SK-N-SH (cell line): ENCODE measurements at regions not wholly inside any gene's neighbourhood (a gene's known extent, or its start where the extent isn't known, plus 50 kb on each side); places are given as distances from the start of the nearest gene placed in this dataset.
"Not testable (repeated sequence)": the region's sequence is repeated elsewhere in the genome, so short reads cannot be mapped to it uniquely, and the experiment has no call there.

Source experiments
- CTCF ChIA-PET: fragments of 300-600, 350-600 bp; formaldehyde crosslinking; extraction: SDS; loops from one replicate; lab custom pipeline; 2021; lab: Yijun Ruan, JAX
- POLR2A ChIA-PET: fragments of 350-600 bp; sonication (Branson Sonifier 250); formaldehyde crosslinking; extraction: SDS; loops from one replicate; lab custom pipeline; 2020; ENCODE audit warnings: antibody characterized with exemption, inconsistent platforms; lab: Yijun Ruan, JAX
- DNase-seq: peaks from one replicate; pipeline ENCODE4 v3.0.0; 2012
- H2AFZ ChIP-seq: fragments of 200-600 bp; sonication (generic); 2 replicates; pipeline ENCODE4 v1.8.1; 2016; ENCODE audit warnings: antibody characterized with exemption, mild to moderate bottlenecking, low read depth
- H3F3A ChIP-seq: fragments of 200-600 bp; sonication (generic); replicated peaks from 2 replicates; pipeline ENCODE3; 2016; ENCODE audit warnings: antibody characterized with exemption, mild to moderate bottlenecking; ENCODE audit not compliant: insufficient read depth
- H3K27ac ChIP-seq, 2 experiments: fragments of 200-500 bp in 1 of 2; fragments of 200-600 bp in 1 of 2; sonication (Bioruptor generic) in 1 of 2; sonication (generic), shearing (Covaris generic) in 1 of 2; 2 replicates each; pipeline versions ENCODE4 v1.5.1 to v1.6.1; 2014 to 2016; ENCODE audit warnings: low read depth in 2 of 2, inconsistent platforms in 1 of 2, low read length in 1 of 2, mild to moderate bottlenecking in 1 of 2, mixed read lengths in 1 of 2
- H3K27me3 ChIP-seq: fragments of 200-600 bp; sonication (generic), shearing (Covaris generic); 2 replicates; pipeline ENCODE4 v1.6.1; 2016; ENCODE audit warnings: mixed run types; ENCODE audit not compliant: insufficient read depth
- H3K36me3 ChIP-seq, 2 experiments: fragments of 200-500 bp in 1 of 2; fragments of 200-600 bp in 1 of 2; sonication (Bioruptor generic) in 1 of 2; sonication (generic) in 1 of 2; replicated peaks in 1 of 2; 2 replicates each; pipeline versions ENCODE3 to v1.5.1; 2014 to 2016; ENCODE audit warnings: low read length in 1 of 2, mild to moderate bottlenecking in 1 of 2; ENCODE audit not compliant: insufficient read depth in 2 of 2, control insufficient read depth in 1 of 2
- H3K4me1 ChIP-seq, 2 experiments: fragments of 200-500 bp in 1 of 2; fragments of 200-600 bp in 1 of 2; sonication (Bioruptor generic) in 1 of 2; sonication (generic), shearing (Covaris generic) in 1 of 2; 2 replicates each; pipeline versions ENCODE4 v1.5.1 to v1.6.1; 2014 to 2016; ENCODE audit warnings: low read depth in 1 of 2, low read length in 1 of 2, mixed run types in 1 of 2; ENCODE audit not compliant: insufficient read depth in 2 of 2, control insufficient read depth in 1 of 2
- H3K4me2 ChIP-seq: fragments of 200-600 bp; sonication (generic), shearing (Covaris generic); 2 replicates; pipeline ENCODE4 v1.6.1; 2017; ENCODE audit warnings: mixed run types
- H3K4me3 ChIP-seq, 2 experiments: fragments of 200-500 bp in 1 of 2; fragments of 200-600 bp in 1 of 2; sonication (Bioruptor generic) in 1 of 2; sonication (generic), shearing (Covaris generic) in 1 of 2; 2 replicates each; pipeline versions ENCODE4 v1.5.1 to v1.8.1; 2014 to 2016; ENCODE audit warnings: low read depth in 2 of 2, inconsistent platforms in 1 of 2, low read length in 1 of 2, mild to moderate bottlenecking in 1 of 2, mixed read lengths in 1 of 2, moderate library complexity in 1 of 2
- H3K79me2 ChIP-seq: fragments of 200-600 bp; sonication (generic); 2 replicates; pipeline ENCODE4 v1.8.1; 2017; ENCODE audit warnings: mild to moderate bottlenecking; ENCODE audit not compliant: insufficient read depth
- H3K9ac ChIP-seq: fragments of 200-600 bp; sonication (generic); 2 replicates; pipeline ENCODE4 v1.6.1; 2017; ENCODE audit warnings: mixed run types
- H3K9me2 ChIP-seq: fragments of 200-600 bp; sonication (generic); 2 replicates; pipeline ENCODE4 v1.6.1; 2017; ENCODE audit warnings: mixed run types
- H3K9me3 ChIP-seq: fragments of 200-600 bp; sonication (generic); 2 replicates; pipeline ENCODE4 v1.6.1; 2017; ENCODE audit warnings: mixed run types, mild to moderate bottlenecking, moderate library complexity
- H4K20me1 ChIP-seq: fragments of 200-600 bp; sonication (generic); 2 replicates; pipeline ENCODE4 v1.6.1; 2017; ENCODE audit warnings: mild to moderate bottlenecking, mixed run types; ENCODE audit not compliant: insufficient read depth
- EP300 ChIP-seq, 2 experiments: IDR thresholded peaks; 2 replicates each; pipeline versions ENCODE4 v1.4.0 to v1.6.1; 2012; ENCODE audit warnings: borderline replicate concordance in 1 of 2, low read depth in 1 of 2, low read length in 1 of 2
- GATA2 ChIP-seq: sonication (generic); formaldehyde crosslinking; IDR thresholded peaks from 2 replicates; pipeline ENCODE4 v1.5.0; 2020; ENCODE audit warnings: mild to moderate bottlenecking, missing genetic modification reagents
- JUND ChIP-seq: IDR thresholded peaks from 2 replicates; pipeline ENCODE4 v1.4.0; 2012
- RAD21 ChIP-seq: IDR thresholded peaks from 2 replicates; pipeline ENCODE4 v1.6.1; 2012; ENCODE audit warnings: mild to moderate bottlenecking, low read length
- REST ChIP-seq: IDR thresholded peaks from 2 replicates; pipeline ENCODE4 v1.6.1; 2012; ENCODE audit warnings: mild to moderate bottlenecking, low read depth, low read length, moderate library complexity
- RXRA ChIP-seq: IDR thresholded peaks from 2 replicates; pipeline ENCODE4 v1.4.0; 2012; ENCODE audit warnings: low read depth, mild to moderate bottlenecking, borderline replicate concordance
- TEAD4 ChIP-seq: IDR thresholded peaks from 2 replicates; pipeline ENCODE4 v1.4.0; 2012; ENCODE audit warnings: mild to moderate bottlenecking, borderline replicate concordance; ENCODE audit not compliant: insufficient read depth
- WGBS: methylation state at CpG from one replicate; pipeline ENCODE4 v1.1.6; 2017; ENCODE audit warnings: low lambda C conversion rate; 5-methylcytosine and 5-hydroxymethylcytosine counted together

GRCh38 chr1:121525355-121525754 lies 340.6 kb downstream of the SRGAP2C start (continued):
- TF ChIP-seq REST (no peak), EP300 (IDR thresholded peaks at IDR 0.05; ENCODE audit: borderline replicate concordance in 1 of 2, low read depth in 1 of 2, low read length in 1 of 2) (no peak), TEAD4 (no peak), RXRA (no peak), JUND (no peak), RAD21 (no peak), GATA2 (no peak)

GRCh38 chr1:121528958-121529357 lies 344.2 kb downstream of the SRGAP2C start:
- DNase-seq, CTCF ChIA-PET: not testable (repeated sequence)

GRCh38 chr1:121530026-121530425 lies 345.3 kb downstream of the SRGAP2C start:
- H3K79me2 ChIP-seq, CTCF ChIA-PET, H2AFZ ChIP-seq, H3K36me3 ChIP-seq, H3K9ac ChIP-seq, DNase-seq, H3K27me3 ChIP-seq, H3K27ac ChIP-seq, H3K9me3 ChIP-seq, POLR2A ChIA-PET, H3K4me1 ChIP-seq, H4K20me1 ChIP-seq, H3K4me2 ChIP-seq, H3F3A ChIP-seq, H3K4me3 ChIP-seq, H3K9me2 ChIP-seq: not testable (repeated sequence)
- WGBS: 8% methylated on average over 2 of the region's 2 CpGs

More at GRCh38 chr1:121528958-121529357, 344.2 kb downstream of the SRGAP2C start:
- H3K79me2 ChIP-seq, H3K4me1 ChIP-seq, H3K27ac ChIP-seq, H3K9me3 ChIP-seq, H2AFZ ChIP-seq, H4K20me1 ChIP-seq, H3K4me2 ChIP-seq, H3K9ac ChIP-seq, H3K36me3 ChIP-seq, H3K9me2 ChIP-seq, H3K4me3 ChIP-seq, POLR2A ChIA-PET, H3K27me3 ChIP-seq, H3F3A ChIP-seq: not testable (repeated sequence)

GRCh38 chr1:121531747-121532146 lies 347.0 kb downstream of the SRGAP2C start:
- CTCF ChIA-PET, H3K4me3 ChIP-seq, H3K27ac ChIP-seq, POLR2A ChIA-PET, H3K4me1 ChIP-seq, H3K27me3 ChIP-seq, H3K79me2 ChIP-seq, DNase-seq, H2AFZ ChIP-seq, H3K4me2 ChIP-seq, H3F3A ChIP-seq, H3K9me3 ChIP-seq, H3K9ac ChIP-seq, H4K20me1 ChIP-seq, H3K36me3 ChIP-seq, H3K9me2 ChIP-seq: not testable (repeated sequence)
- WGBS: 25% methylated on average over 5 of the region's 5 CpGs

- WGBS: 31% methylated on average over 9 of the region's 14 CpGs
- not testable (repeated sequence) for H3K27me3 ChIP-seq
These were observed 353.4 kb downstream of the SRGAP2C start for GRCh38 chr1:121538148-121538547.

More at GRCh38 chr1:121538148-121538547, 353.4 kb downstream of the SRGAP2C start:
- DNase-seq, H3K4me1 ChIP-seq, H3K4me3 ChIP-seq, H3K27ac ChIP-seq, H2AFZ ChIP-seq, CTCF ChIA-PET, H3K79me2 ChIP-seq, H3K9me3 ChIP-seq, H3F3A ChIP-seq, H4K20me1 ChIP-seq, H3K4me2 ChIP-seq, H3K36me3 ChIP-seq, H3K9ac ChIP-seq, H3K9me2 ChIP-seq, POLR2A ChIA-PET: not testable (repeated sequence)
